HuH-7.5 (cell line): ENCODE measurements at regions not wholly inside any gene's neighbourhood (a gene's known extent, or its start where the extent isn't known, plus 50 kb on each side); places are given as distances from the start of the nearest gene placed in this dataset.
A peak's percentile ranks its signal among the peaks of the same experiment; 100 is the strongest.

Experiments
- DNase-seq: peaks from one replicate; pipeline ENCODE4 v3.0.0; 2011; ENCODE audit warnings: low spot score

DNA sequence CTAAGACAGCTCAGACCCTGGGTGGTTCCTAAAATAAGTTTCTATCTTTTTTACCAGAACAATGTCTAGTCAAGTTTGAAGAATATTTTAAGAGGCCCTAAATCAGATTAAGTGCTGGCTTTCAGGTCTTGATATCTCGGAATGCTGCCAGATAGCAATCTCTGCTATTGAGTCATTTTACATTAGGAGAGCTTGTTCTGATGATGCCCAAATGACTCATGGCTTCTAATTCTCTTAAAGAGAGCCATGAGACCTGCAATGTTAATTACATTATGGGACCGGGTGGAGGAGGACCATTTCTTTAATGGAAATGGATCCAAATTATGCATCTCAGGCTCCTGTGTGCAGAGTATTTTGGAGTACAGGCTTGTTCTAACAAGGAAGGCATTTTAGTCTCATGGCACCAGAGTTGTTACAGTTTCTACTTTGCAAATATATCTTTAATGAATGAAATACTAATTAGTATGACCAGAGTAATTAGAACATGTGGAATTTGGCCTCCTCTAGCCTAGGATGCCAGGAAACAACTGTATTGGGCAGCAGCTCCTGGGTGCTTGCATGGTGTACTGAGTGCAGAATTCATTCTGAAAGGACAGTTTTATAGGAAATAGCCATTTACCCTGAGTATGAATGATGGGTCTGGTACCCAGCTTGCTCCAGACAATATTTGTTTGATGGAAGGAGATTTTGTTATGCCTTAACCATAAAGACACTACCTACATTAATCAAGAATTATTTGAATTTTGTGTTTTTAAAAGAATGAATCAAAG is 94.0 kb upstream of the SULT1C3 start:
- DNase-seq = no peak

- no peak for DNase-seq
These were observed 91.2 kb upstream of the SULT1C3 start for GRCh38 chr2:108148555-108148954.

GRCh38 chr2:108154366-108155061 is 85.3 kb upstream of the SULT1C3 start:
- DNase-seq = no peak

GRCh38 chr2:108161298-108161697 is 78.5 kb upstream of the SULT1C3 start:
- no peak for DNase-seq

DNA sequence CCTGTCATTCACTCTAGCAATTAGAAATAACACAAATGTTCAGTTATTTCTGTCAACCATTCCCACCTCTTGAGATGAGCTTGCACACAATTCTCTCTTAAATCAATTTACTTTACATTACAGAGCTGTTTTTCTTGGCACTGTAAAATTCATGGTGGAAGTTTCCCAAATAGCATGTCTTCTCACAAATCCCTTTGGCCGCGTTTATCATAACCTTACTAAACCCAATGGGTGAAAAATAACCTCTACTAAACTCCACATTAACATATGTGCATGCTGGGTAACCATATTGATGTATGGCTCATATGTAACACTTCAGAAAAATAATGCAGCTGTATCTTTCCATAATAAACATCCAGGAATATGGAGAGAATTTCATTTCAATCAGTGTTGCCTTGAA is 75.5 kb upstream of the SULT1C3 start:
- DNase-seq = no peak

DNA sequence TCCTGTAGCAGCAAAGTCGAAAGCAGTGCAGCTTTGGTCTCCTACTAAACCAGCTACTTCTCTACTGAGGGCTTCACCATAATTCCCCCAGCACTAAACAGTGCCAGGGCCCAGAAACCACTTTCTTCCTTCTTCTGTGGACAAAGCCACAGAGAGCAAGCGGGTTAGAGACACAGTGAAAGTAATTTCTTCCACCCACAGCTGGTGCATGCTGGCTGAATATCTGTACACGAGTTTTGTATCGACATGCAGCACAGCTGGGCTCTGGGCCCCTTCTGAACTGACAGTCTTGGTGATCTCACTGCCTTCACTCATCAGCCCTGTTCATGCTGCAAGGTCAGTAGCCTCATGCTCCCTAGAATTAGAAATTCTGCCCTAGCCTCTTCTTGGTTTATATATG is 74.0 kb upstream of the SULT1C3 start:
- no peak for DNase-seq

GRCh38 chr2:108167699-108168098 is 72.1 kb upstream of the SULT1C3 start:
- DNase-seq = no peak

DNA sequence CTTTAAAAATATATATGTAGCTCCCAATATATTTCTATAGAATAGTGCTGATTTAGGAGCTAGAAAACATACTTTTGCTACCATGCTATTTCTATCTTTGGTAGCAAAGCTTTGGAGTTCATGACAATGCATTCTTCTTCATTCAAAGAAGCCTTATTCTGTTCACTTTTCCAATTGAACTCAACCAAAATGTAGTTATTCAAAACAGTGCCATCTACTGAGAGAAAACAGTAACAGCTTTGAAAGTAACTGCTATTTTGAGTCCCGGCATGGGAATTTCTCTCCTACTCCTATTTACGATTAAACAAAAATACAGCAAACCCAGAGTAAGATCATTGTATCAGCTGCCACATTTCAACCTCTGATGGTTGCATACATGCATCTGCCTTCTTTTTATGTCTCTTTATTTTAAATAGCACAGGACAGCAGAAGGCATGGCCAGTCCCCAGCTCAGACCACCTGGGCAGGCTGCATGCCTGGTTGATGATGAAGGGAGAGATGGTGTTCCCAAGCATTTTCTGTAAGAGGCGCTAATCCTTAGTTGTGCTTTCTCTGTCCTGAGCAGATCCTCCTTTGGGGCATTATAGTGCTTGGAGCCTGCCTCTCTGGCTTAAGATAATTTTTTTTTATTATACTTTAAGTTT is 69.7 kb upstream of the SULT1C3 start:
- DNase-seq = no peak

- DNase-seq = no peak
These were observed 68.1 kb upstream of the SULT1C3 start for GRCh38 chr2:108171657-108172056.

- DNase-seq = no peak
These were observed 57.3 kb upstream of the SULT1C3 start for GRCh38 chr2:108182489-108182888.

DNA sequence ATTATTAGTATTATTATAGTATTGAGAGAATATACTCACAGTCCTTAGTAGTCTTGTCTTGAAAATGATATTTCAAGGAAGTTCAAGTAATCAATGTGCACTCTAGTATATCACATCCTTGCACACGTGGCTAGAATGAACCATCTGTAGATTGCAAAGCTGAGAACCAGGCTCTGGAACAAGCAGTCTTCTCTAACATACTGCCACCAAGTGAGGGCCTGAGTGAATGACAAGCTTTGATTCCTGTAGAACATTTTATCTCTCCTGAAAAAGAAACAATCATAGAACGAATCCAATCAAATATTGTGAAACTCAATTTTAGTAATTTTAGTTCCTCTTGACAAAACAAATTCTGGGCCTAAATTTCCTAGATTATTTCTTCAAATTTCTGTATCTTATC is 55.3 kb upstream of the SULT1C3 start:
- peak; percentile 10 for DNase-seq

GRCh38 chr2:108189316-108189715 is 50.5 kb upstream of the SULT1C3 start:
- no peak for DNase-seq
